Adrenal gland (tissue), 9 donors: ENCODE measurements at regions not wholly inside any gene's neighbourhood (a gene's known extent, or its start where the extent isn't known, plus 50 kb on each side); places are given as distances from the start of the nearest gene placed in this dataset.

Experiments used
- DNase-seq, 7 donors: peaks; one replicate each; pipeline ENCODE4 v3.0.0-alpha.2; 2019 to 2020
- H3K27ac ChIP-seq, 5 donors: fragments of 200-600 bp; sonication (generic) in 4 of 5; 1 replicate in 3 of 5; 2 replicates in 2 of 5; pipeline versions ENCODE4 v1.5.1 to v1.8.0; 2016 to 2020; ENCODE audit warnings: mild to moderate bottlenecking in 1 of 5
- H3K27me3 ChIP-seq: fragments of 200-600 bp; 2 replicates; pipeline ENCODE4 v1.8.0; 2021
- H3K36me3 ChIP-seq, 2 donors: fragments of 200-600 bp; replicated peaks in 1 of 2; 1 replicate in 1 of 2; 2 replicates in 1 of 2; pipeline versions ENCODE4 v1.5.1 to v1.8.0; 2018 to 2022
- H3K4me1 ChIP-seq, 2 donors: fragments of 200-600 bp; replicated peaks in 1 of 2; 1 replicate in 1 of 2; 2 replicates in 1 of 2; pipeline versions ENCODE4 v1.5.1 to v1.8.0; 2018 to 2021
- H3K4me3 ChIP-seq, 4 donors: fragments of 200-600 bp; sonication (generic) in 3 of 4; one replicate each; pipeline ENCODE4 v1.5.1; 2016 to 2018
- H3K9me3 ChIP-seq, 3 donors: fragments of 200-600 bp; sonication (generic) in 1 of 3; replicated peaks in 1 of 3; 1 replicate in 2 of 3; 2 replicates in 1 of 3; pipeline versions ENCODE4 v1.5.1 to v1.8.0; 2016 to 2021
- POLR2A ChIP-seq, 2 donors: fragments of 450-650 bp; IDR thresholded peaks; one replicate each; pipeline ENCODE4 v1.6.1; 2017; ENCODE audit warnings: antibody characterized with exemption in 2 of 2, mild to moderate bottlenecking in 2 of 2, moderate library complexity in 1 of 2
- WGBS, 4 donors: extraction: QIAGEN DNeasy Blood & Tissue Kit in 2 of 4; methylation state at CpG; one replicate each; pipeline versions ENCODE4 v1.1.5 to v1.1.7; 2013 to 2017; 5-methylcytosine and 5-hydroxymethylcytosine counted together
- intact Hi-C, 2 donors: fragments of 100-400 bp; cut with DNase I; formaldehyde crosslinking; loops; one replicate each; pipeline versions ENCODE4 v1.14.1 to v1.15.0; 2022 to 2023
- TF ChIP-seq, protein P1 (sequence below), 6 experiments: fragments of 450-650 bp in 4 of 6; fragments of 200-600 bp in 2 of 6; sonication (generic) in 1 of 6; IDR thresholded peaks; 1 replicate in 5 of 6; 2 replicates in 1 of 6; pipeline versions ENCODE4 v1.5.1 to v1.8.0; 2016 to 2021; ENCODE audit warnings: antibody characterized with exemption in 6 of 6, mild to moderate bottlenecking in 2 of 6, moderate library complexity in 1 of 6
- donor health status: healthy with polysubstance abuse.
- donor health status: Bipolar disorder and iron deficiency.
- donor health status: DM: yes; HTN: yes; CAD: no.
- donor health status: DM: no; HTN: no; CAD: no.
- donor health status: DM: no; HTN: no; CAD: no.

- intact Hi-C loops, result no loop called here
- no peaks in the 10 kb centered on the region for H3K27me3 ChIP-seq
- H3K4me1 ChIP-seq, result no peaks in the 10 kb centered on the region
- no peak for DNase-seq
- H3K36me3 ChIP-seq, result no peaks in the 10 kb centered on the region
- H3K4me3 ChIP-seq, result no peak overlapping the region
- no peak for TF ChIP-seq POLR2A (IDR thresholded peaks at IDR 0.05)
- TF ChIP-seq, protein P1, sequence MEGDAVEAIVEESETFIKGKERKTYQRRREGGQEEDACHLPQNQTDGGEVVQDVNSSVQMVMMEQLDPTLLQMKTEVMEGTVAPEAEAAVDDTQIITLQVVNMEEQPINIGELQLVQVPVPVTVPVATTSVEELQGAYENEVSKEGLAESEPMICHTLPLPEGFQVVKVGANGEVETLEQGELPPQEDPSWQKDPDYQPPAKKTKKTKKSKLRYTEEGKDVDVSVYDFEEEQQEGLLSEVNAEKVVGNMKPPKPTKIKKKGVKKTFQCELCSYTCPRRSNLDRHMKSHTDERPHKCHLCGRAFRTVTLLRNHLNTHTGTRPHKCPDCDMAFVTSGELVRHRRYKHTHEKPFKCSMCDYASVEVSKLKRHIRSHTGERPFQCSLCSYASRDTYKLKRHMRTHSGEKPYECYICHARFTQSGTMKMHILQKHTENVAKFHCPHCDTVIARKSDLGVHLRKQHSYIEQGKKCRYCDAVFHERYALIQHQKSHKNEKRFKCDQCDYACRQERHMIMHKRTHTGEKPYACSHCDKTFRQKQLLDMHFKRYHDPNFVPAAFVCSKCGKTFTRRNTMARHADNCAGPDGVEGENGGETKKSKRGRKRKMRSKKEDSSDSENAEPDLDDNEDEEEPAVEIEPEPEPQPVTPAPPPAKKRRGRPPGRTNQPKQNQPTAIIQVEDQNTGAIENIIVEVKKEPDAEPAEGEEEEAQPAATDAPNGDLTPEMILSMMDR (IDR thresholded peaks at IDR 0.05), result no peak
- H3K27ac ChIP-seq, result no peak overlapping the region
- 39 to 45% (median 42%) methylated on average over 3 of the region's 3 CpGs for WGBS, 4 donors
- H3K9me3 ChIP-seq, result no peaks in the 10 kb centered on the region
Measured at GRCh38 chr1:147466543-147466942, 74.8 kb upstream of the BCL9 start.

DNA sequence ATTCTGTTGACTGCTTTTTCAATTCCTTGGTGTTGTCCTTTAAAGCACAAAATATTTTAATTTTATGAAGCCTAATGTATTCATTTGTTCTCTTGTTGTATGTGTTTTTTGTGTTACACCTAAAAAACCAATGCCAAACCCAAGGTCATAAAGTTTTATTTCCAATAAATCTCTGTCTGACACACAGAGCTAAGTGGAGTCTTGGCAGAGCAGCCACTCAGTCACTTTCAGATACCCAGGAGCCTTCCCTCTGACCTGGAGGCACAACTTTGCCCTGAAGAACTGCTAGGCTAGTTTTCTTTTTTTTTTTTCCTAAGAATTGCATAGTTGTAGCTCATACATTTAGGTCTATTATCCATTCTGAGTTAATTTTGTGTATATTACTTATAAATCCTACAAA is 71.2 kb upstream of the BCL9 start:
- Histone ChIP-seq H3K27ac (no peak overlapping the region), H3K4me3 (no peak overlapping the region), H3K27me3 (no peaks in the 10 kb centered on the region), H3K4me1 (no peaks in the 10 kb centered on the region), H3K9me3 (no peaks in the 10 kb centered on the region), H3K36me3 (no peaks in the 10 kb centered on the region)
- TF ChIP-seq, protein P1 (IDR thresholded peaks at IDR 0.05), result no peak
- TF ChIP-seq POLR2A (IDR thresholded peaks at IDR 0.05), result no peak
- no peak for DNase-seq
- intact Hi-C loops, result no loop called here

DNA sequence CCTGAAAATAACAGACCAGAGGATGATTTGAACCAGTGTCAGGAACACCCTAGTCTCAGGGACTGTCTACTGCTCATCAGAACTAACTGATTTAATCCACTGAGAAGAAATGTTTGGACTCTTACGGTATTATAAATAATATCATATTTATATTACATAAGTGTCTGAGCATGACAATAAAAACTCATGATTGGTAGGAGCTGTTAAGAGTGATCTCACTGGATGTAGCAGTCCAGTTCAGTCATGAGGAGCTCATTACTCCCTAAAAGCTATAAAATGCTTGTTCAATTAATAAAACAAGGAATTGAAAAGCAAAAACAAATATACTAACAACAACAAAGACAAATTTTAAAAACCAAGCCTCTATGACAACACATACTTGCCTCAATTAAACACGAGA is 68.8 kb upstream of the BCL9 start:
- no peak overlapping the region for H3K27ac ChIP-seq
- no peaks in the 10 kb centered on the region for H3K9me3 ChIP-seq
- H3K4me1 ChIP-seq, result no peaks in the 10 kb centered on the region
- H3K36me3 ChIP-seq, result no peaks in the 10 kb centered on the region
- H3K27me3 ChIP-seq, result no peaks in the 10 kb centered on the region
- 72 to 83% (median 76%) methylated on average over 2 of the region's 2 CpGs for WGBS, 4 donors
- TF ChIP-seq, protein P1 (IDR thresholded peaks at IDR 0.05), result no peak
- no peak for TF ChIP-seq POLR2A (IDR thresholded peaks at IDR 0.05)
- intact Hi-C loops, result no loop called here
- DNase-seq, result no peak
- H3K4me3 ChIP-seq, result no peak overlapping the region

DNA sequence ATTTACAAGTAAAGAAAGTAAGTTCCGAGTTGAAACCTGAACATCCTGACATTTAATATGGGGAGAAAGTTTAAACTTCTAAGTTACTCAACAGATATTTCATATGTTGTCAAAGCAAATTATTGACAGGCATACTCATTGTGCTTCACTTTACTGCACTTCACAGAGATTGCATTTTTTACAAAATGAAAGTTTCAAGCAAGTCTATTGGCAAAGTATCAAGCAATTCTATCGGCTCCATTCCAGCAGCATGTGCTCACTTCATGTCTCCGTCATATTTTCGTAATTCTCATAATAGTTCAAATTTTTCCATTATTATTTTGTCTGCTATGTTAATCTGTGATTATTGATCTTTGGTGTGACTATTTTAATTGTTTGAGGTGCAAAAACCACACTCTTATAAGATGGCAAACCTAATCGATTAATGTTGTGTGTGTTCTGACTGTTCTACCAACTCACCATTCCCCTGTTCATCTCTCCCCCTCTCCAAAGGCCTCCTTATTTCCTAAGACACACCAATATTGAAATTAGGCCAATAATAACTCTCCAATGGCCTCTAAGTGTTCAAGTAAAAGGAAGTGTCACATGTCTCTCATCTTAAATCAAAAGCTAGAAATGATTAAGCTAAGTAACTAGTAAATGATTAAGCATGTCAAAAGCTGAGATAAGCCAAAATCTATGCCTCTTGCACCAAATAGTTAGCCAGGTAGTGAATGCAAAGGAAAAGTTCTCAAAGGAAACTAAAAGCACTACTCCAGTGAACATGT is 68.2 kb upstream of the BCL9 start:
- Histone ChIP-seq H3K27me3 (no peaks in the 10 kb centered on the region), H3K9me3 (no peaks in the 10 kb centered on the region), H3K27ac (no peak overlapping the region), H3K4me1 (no peaks in the 10 kb centered on the region), H3K36me3 (no peaks in the 10 kb centered on the region), H3K4me3 (no peak overlapping the region)
- TF ChIP-seq, protein P1 (IDR thresholded peaks at IDR 0.05), result no peak
- no peak for TF ChIP-seq POLR2A (IDR thresholded peaks at IDR 0.05)
- intact Hi-C loops, result no loop called here
- peak in 1 of 7 donors; percentile 12 for DNase-seq
- WGBS, 4 donors, result 46 to 66% (median 55%) methylated on average over 5 of the region's 5 CpGs
